Medulla oblongata (tissue), 1 donor: ENCODE measurements at regions not wholly inside any gene's neighbourhood (a gene's known extent, or its start where the extent isn't known, plus 50 kb on each side); places are given as distances from the start of the nearest gene placed in this dataset.
"Not testable (repeated sequence)": the region's sequence is repeated elsewhere in the genome, so short reads cannot be mapped to it uniquely, and the experiment has no call there.

ENCODE experiments used
- DNase-seq: peaks from one replicate; pipeline ENCODE4 v3.0.0-alpha.2; 2015; ENCODE audit errors: extremely low spot score

DNA sequence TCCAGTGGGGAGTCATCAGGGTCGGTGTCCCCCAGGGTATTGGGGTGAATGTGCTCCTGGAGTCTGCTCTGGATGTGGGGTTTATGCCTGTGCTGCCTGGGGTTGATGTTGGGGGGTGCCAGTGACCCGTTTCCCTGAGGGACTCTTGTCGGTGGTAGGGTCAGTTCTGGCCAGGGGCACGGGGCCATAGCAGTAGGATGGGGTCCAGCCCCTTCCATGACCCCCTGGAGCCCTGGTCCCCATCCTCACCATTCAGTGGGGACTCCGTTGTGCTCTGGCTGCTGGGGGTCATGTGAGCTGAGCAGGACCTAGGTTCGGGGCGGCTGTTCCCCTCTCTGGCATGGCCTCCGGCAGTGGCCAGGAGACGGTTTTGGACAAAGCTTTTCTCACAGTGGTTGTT, 530.8 kb downstream of the GOLGA6L6 start:
- DNase-seq = not testable (repeated sequence)

DNA sequence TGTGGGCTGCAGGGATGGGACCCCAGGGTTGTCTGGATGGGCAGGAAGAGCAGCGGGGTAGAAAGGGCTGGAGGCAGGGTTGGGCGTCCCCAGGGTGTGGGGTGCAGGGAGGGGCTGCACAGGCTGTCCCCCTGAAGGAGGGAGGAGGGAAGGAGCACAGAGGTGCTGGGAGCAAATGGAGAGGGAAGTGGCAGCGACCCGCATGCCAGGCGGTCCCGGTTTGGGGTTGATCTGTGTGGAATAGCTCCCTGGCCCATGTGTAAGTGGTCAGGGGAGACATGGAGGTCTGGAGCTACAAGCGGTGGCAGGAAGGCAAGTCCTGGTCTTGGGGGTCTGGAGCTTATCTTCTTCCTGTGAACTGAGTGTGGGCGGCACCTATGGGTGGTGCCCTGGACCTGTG, 532.0 kb downstream of the GOLGA6L6 start:
- DNase-seq = not testable (repeated sequence)

DNA sequence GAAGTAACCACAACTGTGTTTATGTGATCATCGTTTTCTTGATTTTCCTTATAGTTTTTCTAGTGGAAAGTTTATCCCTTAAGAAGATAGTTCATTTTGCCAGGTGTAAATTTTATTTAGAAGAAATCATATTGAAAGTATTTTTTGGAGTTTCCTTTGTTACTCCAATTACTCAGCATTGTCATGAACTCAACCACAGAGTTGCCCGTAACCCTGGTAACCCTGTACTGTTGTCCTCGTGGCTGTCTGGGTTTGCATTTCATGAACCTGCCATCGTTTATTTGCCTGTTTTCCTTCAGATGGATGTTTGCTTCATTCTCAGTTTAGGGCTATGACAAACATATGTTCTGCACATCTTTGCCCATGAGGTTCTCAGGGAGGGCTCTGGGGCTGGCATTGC, 534.3 kb downstream of the GOLGA6L6 start:
- not testable (repeated sequence) for DNase-seq

DNA sequence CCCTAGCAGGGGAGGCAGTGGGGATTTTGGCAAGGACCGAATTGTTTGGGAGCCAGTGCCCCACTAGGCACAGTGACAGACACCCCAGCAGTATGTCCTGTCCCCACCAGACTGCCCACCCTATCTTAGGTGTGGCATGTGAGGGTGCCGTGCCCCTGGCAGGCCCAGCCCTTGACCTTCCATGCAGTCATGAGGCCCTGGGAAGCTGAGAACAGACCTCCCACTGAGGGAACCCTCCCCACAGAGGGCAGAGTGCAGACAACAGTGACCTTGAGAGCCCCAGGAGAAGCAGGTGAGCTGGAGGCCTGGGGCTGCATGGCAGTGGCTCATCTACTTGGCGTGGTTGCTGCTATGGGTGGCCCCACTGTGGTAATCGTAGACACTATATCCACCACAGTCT, 538.1 kb downstream of the GOLGA6L6 start:
- not testable (repeated sequence) for DNase-seq

DNA sequence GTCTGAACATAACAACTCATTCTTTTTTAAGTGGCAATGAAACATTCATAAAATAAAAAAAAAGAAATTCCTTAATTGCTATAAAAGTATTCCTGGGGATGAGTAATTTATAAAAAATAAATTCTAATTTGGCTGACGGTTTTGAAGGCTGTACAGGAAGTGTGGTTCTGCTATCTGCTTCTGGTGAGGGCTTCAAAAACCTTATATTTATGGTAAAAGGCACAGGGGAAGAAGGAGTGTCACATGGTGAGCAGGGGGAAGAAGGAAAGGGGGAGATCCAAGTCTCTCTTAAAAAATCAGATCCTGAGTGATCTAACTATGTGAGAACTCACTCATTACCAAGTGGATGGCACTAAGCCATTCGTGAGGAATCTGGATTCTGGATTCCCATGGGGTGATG, 539.0 kb downstream of the GOLGA6L6 start:
- not testable (repeated sequence) for DNase-seq

DNA sequence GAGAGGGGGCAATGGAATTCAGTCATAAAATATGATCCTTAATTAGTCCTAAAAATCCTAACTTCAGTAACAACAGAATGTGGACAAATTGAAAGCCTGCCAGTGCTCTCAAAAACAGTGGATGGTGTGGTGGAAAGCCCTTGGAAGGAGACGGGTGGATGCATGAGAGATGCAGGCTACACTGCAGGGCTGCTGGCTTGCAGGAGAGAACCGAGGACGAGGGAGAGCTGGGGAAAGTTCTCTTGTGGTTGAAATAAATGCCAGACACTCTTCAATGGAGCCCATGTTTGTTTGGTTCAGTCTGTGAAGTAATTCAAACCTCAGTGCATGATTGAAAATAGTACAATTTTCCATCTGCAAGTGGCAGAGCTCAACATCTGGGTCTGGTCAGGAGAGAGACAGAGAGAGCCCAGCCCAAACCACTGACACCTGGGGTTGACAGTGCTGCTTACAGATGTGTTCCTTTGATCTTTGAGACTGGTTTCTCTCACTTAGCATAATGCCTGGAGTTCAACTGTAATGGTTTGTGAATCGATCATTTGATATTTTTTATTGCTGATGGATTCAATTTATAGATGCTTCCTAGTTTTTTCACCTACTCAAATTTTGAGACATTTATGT, 544.9 kb downstream of the GOLGA6L6 start:
- DNase-seq = not testable (repeated sequence)

DNA sequence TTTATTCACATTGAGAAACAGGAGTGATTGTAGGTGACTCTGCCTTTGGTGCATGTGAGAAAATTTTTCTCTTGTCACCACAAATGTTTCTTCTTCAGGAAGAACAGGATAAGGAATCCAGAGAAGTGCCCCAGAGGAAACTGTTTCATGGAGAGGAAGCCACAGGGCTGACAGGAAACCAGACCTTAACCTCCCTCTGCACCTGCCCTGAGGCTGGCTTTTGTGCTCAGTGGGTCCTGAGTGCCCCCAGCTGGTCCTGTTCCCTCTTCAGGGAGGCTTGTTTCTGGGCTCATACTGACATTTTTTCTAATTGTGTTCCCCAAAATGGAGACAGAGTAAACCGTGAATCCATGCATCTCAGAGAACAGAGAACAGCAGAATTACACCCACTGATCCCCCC, 546.3 kb downstream of the GOLGA6L6 start:
- not testable (repeated sequence) for DNase-seq

DNA sequence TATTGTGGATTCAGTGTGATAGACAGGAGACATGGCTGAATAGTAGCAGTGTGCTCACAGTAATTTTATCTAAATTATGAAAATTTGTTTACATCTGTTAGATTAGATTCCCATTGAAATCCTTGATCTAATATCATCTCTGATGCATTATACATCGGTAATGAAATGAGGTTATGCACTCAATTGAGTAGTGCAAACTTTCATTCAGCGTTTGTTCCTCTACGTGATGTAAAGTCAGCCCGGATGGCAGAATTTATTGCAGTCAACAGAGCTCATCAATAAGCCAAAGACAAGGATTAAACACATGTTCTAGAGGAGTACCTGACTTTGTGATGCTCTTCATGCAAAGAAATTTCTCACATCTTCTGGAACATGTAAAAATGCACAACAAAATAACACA, 549.2 kb downstream of the GOLGA6L6 start:
- no peak for DNase-seq

DNA sequence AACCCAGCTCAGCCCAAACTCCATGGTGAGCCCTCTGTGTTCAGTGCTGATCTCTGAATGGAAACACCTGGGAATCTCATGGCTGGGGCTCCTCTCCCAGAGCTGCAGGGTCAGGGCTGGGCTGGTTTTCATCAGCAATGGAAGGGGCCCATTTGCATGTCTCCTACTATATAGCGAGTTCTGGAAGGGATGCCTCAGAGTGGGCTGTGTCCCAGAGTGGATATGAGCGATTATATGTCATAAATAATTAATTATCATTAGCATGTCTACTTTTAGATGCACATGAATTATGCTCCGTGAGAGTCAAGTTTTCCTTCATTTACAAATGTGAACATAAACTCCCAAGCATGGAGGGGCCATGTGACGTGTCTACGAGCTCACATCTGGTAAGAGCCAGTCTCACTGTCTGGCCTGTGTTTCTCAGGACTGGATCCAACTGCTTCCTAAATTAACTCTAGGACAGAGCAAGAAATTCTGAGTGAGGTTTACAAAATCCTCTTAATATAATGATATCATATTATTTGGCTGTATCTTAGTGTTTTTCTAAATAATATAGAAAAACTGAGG, 553.4 kb downstream of the GOLGA6L6 start:
- DNase-seq = no peak

DNA sequence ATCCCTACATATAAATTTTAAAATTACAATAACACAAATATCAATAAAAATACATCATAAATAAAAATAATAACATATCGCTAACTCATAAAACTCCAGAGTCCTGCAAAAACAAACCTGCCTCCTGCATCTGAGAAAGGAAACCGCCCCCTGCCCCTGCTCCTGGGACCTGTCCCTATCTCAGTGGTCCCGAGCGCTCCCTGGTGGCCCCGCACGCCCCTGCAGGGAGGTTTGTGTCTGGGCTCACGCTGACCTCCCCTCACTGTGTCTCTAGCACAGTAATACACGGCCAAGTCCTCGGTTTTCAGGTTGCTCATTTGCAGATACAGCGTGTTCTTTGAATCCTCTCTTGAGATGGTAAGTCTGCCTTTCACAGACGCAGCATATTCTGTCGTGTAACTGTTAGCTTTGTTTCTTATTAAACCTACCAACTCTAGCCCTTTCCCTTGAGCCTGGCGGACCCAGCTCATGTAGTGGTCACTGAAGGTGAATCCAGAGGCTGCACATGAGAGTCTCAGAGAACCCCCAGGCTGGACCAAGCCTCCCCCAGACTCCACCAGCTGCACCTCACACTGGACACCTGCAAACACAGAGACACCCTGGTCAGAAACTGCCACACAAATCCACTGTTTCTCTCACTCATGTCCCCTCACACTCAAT, 554.1 kb downstream of the GOLGA6L6 start:
- no peak for DNase-seq

DNA sequence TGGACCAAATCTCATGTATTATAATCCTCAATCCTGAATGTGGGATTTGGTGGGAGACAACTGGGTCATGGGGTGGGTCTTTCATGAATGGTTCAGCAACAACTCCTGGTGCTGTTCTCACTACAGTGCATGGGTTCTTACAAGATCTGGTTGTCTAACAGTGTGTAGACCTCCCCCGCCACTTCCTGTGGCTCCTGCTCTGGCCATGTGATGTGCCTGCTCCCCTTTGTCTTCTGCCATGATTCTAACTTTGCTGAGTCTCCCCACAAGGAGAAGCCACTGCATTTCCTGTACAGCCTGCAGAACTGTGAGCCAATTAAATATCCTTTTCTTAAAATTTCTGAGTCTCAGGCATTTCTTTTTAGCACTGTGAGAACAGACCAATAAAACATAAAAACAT, 557.5 kb downstream of the GOLGA6L6 start:
- DNase-seq = no peak

DNA sequence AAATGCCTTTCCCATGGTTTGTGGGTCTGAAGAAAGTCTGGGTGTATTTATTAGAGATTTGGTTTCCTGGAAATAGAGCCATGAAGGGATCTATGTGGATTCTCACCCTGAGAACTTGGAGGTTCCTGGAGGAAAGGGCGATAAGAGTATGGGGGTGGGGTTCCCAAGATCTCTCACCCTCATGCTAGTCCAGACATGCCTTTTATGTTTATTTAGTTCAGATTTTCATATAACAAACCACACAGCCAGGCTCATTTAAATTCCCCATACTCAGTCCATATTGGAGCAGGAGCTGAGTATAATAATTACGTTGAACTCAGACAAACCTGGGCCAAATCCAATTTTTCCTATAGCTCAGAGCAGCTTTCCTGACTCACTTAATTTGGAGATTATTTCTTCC, 566.6 kb downstream of the GOLGA6L6 start:
- no peak for DNase-seq

DNA sequence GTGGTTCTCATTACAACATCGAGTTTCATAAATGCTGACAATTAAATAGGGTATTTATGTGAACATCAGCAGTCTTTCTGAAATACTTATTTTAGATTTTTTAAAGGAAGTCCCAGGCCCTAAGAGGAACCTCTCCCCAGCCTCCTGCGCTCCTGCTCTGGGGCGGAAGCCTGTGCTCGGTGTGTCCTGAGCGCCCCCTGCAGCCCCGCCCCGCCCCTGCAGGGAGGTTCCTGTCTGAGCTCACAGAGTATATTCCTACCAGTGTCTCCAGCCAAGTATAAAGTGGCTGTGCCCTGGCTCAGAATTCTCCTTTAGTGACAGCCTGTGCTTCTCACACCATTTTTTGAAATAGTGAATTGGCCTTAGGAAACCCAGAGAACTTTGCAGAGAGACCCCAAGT, 567.9 kb downstream of the GOLGA6L6 start:
- DNase-seq = no peak

DNA sequence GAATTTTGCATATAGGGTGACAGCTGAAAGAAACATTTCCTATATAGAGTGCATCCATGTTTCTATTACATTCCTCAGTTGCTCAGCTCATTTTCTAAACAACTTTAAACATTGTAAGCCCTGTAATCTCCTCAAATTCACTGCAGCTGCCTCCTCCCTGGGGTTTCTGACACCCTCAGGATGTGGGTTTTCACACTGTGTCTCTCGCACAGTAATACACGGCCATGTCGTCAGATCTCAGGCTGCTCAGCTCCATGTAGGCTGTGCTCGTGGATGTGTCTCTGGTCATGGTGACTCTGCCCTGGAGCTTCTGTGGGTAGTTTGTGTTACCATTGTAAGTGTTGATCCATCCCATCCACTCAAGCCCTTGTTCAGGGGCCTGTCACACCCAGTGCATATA, 569.0 kb downstream of the GOLGA6L6 start:
- not testable (repeated sequence) for DNase-seq

DNA sequence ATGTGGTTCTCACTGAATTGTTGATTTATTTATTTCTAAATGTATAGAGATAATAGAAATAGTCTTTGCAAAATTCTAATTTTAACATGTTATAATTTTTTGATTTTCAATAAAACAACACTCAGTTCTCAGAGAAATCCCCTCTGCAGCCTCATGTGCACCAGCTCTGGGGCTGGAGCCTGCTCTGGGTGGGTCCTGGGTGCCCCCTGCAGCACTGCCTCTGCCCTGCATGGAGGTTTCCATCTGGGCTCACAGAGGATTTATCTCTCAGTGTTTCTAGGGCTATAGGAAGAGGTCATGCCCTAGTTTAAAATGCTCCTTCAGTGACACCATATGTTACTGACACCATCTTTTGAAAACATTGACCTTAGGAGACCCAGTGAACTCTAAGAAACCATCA, 576.0 kb downstream of the GOLGA6L6 start:
- not testable (repeated sequence) for DNase-seq

DNA sequence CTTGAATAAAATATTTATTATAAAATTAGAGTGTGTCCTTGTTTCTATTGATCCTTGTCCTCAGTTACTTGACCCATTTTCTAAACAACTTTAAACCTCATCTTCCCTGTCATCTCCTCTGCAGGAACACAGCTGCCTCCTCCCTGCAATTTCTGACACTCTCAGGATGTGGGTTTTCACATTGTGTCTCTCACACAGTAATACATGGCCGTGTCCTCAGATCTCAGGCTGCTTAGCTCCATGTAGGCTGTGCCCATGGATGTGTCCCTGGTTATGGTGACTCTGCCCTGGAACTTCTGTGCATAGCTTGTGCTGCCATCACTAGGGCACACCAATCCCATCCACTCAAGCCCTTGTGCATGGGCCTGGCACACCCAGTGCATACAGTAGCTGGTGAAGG, 577.1 kb downstream of the GOLGA6L6 start:
- DNase-seq = not testable (repeated sequence)

DNA sequence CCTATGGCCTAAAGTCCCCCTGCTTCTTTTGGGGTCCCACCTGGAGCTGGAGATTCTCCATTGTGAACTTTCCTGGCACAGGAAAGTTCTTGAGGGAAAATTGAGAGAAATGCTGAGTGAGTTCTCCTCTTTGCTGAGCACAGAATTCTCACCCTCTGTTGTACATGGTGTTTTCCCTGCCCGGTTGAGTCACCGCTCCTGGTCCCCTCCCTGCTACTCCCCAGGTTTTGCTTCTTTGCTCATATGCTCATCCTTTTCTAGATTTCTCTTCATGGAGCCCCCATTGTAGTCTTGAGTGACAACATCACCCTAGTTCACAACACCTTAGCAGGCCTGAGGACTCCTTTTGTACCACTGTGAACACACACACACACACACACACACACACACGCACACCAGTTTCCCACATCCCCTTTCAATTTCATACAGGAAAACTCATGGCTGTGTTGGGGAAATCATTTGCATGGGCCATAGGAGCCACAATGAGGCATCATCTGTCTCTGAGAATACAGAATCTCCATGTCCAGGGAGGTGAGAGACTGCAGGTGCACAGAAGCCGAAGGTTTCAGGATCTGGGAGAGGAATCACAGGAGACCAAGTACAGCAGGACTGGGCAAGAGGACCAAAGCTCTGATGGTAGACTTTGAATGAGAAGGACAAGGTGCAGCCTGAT, 585.3 kb downstream of the GOLGA6L6 start:
- DNase-seq = no peak

DNA sequence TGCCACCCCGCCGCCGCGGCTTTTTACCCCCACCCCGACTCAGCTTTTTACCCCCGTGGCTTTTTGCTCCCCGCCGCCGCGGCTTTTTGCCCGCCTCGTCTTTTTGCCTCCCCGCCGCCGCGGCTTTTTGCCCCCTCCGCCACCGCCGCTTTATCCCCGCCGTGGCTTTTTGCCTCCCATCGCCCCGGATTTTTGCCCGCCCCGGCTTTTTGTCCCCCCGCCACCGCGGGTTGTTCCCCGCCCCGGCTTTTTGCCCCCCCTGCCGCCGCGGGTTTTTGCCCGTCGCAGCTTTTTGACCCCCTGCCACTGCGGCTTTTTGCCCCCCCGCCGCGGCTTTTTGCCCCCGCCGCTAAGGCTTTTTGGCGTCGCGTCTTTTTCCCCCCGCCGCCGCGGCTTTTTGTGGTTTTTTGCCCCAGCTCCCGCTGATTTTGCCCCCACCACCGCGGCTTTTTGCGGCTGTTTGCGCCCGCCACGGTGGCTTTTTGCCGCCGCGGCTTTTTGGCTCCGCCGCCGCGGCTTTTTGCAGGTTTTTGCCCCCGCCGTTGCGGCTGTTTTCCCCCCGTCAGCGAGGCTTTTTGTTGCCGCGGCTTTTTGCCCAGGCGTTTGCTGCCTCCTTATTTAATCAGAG, 597.2 kb downstream of the GOLGA6L6 start:
- DNase-seq = no peak

DNA sequence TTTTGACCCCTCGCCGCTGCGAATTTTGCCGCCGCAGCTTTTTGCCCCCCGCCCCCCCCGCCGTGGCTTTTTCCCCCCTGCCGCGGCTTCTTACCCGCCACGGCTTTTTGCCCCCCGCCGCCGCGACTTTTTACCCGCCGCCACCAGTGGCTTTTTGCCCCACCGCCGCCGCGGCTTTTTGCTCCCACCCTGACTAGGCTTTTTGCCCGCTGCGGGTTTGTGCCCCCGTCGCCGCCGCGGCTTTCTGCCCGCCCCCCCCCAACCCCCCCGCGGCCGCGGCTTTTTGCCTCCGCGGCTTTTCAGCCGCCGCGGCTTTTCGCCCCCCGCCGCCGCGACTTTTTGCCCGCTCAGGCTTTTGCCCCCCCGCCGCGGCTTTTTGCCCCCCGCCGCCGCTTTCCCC, 598.1 kb downstream of the GOLGA6L6 start:
- DNase-seq = no peak

DNA sequence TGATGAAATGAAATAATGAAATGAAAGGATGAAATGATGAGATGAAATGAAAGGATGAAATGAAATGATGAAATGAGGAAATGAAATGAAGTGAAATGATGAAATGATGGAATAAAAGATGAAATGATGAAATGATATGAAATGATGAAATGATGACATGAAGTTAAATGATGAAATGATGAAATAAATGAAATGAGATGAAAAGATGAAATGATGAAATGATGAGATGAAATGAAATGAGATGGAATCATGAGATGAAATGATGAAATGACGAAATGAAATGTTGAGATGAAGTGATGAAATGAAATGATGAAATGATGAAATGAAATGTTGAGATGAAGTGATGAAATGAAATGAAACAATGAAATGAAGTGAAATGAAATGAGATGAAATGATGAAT, 638.3 kb downstream of the GOLGA6L6 start:
- DNase-seq = not testable (repeated sequence)

DNA sequence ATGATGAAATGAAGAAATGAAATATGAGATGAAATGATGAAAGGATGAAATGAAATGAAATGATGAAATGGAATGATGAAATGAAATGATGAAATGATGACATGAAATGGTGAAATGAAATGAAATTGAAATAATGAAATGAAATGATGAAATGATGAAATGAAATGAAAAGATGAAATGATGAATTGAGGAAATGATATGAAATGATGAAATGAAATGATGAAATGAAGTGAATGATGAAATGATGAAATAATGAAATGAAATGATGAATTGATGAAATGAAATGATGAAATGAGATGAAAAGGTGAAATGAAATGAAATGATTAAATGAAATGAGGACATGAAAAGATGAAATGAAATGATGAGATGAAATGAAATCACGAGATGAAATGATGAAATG, 639.2 kb downstream of the GOLGA6L6 start:
- DNase-seq = not testable (repeated sequence)

DNA sequence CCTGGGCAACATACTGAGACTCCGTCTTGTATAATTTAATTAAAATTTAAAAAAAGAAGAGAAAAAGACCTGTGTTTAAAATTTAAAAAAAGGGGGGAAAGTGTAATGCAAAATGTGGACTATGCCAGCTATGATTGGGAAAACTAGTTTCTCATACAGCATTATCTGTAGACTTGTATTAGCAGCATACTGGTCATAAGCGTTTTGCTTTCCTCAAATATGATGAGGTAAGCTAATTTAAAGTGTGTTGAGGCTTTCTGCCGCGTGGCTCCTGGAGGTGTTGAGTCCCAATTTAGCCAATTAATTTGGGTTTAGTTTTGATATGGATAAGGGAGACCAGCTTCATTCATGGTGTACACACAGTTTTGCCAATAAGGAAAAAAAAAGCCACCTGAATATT, 640.2 kb downstream of the GOLGA6L6 start:
- not testable (repeated sequence) for DNase-seq
